ENCODE measurements at regions not wholly inside any gene's neighbourhood (a gene's known extent, or its start where the extent isn't known, plus 50 kb on each side); places are given as distances from the start of the nearest gene placed in this dataset.

DNA sequence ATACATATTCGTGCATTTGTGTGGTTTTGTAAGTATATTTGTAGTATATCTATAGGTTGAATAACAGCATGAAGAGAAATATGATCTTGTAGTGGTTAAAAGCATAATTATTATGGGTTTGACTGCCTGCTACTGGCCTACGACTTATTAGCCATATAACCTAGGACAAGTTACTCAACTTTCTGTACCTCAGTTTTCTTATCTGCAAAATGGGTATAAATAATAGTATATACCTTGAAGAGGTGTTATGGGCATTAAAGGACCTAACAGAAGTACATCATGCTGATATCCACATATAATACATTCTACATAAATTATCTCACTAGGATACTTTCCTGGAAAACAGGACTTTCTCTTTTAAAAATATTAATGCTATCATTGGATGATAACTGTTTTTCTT lies 118.3 kb upstream of the ELL2 start:
- Histone ChIP-seq H3K27me3 (no peaks in the 10 kb centered on the region), H3K9me3 (no peaks in the 10 kb centered on the region), H3K36me3 (no peaks in the 10 kb centered on the region), H3K4me3 (no peak overlapping the region), H3K4me1 (no peaks in the 10 kb centered on the region), H3K27ac (no peak overlapping the region)
- TF ChIP-seq EP300 (IDR thresholded peaks at IDR 0.05) (no peak), POLR2A (IDR thresholded peaks at IDR 0.05) (no peak)
- TF ChIP-seq, protein P1, sequence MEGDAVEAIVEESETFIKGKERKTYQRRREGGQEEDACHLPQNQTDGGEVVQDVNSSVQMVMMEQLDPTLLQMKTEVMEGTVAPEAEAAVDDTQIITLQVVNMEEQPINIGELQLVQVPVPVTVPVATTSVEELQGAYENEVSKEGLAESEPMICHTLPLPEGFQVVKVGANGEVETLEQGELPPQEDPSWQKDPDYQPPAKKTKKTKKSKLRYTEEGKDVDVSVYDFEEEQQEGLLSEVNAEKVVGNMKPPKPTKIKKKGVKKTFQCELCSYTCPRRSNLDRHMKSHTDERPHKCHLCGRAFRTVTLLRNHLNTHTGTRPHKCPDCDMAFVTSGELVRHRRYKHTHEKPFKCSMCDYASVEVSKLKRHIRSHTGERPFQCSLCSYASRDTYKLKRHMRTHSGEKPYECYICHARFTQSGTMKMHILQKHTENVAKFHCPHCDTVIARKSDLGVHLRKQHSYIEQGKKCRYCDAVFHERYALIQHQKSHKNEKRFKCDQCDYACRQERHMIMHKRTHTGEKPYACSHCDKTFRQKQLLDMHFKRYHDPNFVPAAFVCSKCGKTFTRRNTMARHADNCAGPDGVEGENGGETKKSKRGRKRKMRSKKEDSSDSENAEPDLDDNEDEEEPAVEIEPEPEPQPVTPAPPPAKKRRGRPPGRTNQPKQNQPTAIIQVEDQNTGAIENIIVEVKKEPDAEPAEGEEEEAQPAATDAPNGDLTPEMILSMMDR (IDR thresholded peaks at IDR 0.05): no peak
- WGBS, 2 donors: 77 to 78% methylated on average over 2 of the region's 2 CpGs
- DNase-seq (ENCODE audit: low spot score in 2 of 2): no peak

DNA sequence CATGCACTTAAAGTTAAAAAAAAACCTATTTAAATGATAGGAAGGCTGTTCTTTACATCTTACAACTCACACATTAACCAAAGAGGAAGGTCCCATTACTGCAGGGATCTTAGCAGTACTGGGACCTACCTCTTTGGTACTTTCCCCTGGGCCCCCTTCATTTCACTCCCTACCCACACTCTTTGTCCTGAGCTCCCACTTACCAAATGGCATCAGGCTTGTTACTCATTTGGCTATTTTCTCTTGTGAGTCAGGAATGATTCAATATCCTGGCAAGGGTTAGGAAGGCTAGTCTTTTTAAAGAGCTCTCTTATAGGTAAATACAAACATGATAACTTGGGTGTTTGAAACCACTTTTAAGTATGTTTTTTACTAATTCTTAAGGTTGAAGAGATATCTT lies 117.4 kb upstream of the ELL2 start:
- no peaks in the 10 kb centered on the region for H3K27me3 ChIP-seq
- H3K4me1 ChIP-seq: no peaks in the 10 kb centered on the region
- H3K36me3 ChIP-seq: no peaks in the 10 kb centered on the region
- H3K27ac ChIP-seq: no peak overlapping the region
- no peak overlapping the region for H3K4me3 ChIP-seq
- TF ChIP-seq POLR2A (IDR thresholded peaks at IDR 0.05) (no peak), EP300 (IDR thresholded peaks at IDR 0.05) (no peak)
- TF ChIP-seq, protein P1 (IDR thresholded peaks at IDR 0.05): no peak
- H3K9me3 ChIP-seq: no peaks in the 10 kb centered on the region
- no peak for DNase-seq (ENCODE audit: low spot score in 2 of 2)

DNA sequence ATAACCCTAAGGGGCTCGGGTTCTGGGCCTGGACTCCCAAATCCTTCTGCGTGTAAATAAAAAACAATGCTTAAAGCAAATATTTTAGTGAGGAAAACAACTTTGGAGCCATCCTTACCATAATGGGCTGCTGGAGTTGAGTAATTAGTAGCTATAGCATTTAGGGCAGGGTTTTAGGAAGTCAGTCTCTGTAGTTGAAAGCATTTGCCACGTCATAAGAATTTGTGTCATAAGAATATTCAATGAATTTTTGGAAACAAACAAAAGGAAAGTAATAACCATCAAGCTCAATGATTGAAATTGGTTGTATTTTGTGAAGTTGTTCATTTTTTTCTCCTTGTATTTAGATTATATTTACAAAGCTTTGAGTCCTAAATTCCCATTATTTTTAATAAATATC lies 114.8 kb upstream of the ELL2 start:
- Histone ChIP-seq H3K36me3 (no peaks in the 10 kb centered on the region), H3K9me3 (no peaks in the 10 kb centered on the region), H3K27ac (no peak overlapping the region), H3K4me3 (no peak overlapping the region), H3K4me1 (no peaks in the 10 kb centered on the region), H3K27me3 (no peaks in the 10 kb centered on the region)
- 75 to 84% methylated on average over 3 of the region's 3 CpGs for WGBS, 2 donors
- no peak for DNase-seq (ENCODE audit: low spot score in 2 of 2)
- no peak for TF ChIP-seq POLR2A (IDR thresholded peaks at IDR 0.05)
- TF ChIP-seq, protein P1 (IDR thresholded peaks at IDR 0.05): no peak
- TF ChIP-seq EP300 (IDR thresholded peaks at IDR 0.05): no peak

DNA sequence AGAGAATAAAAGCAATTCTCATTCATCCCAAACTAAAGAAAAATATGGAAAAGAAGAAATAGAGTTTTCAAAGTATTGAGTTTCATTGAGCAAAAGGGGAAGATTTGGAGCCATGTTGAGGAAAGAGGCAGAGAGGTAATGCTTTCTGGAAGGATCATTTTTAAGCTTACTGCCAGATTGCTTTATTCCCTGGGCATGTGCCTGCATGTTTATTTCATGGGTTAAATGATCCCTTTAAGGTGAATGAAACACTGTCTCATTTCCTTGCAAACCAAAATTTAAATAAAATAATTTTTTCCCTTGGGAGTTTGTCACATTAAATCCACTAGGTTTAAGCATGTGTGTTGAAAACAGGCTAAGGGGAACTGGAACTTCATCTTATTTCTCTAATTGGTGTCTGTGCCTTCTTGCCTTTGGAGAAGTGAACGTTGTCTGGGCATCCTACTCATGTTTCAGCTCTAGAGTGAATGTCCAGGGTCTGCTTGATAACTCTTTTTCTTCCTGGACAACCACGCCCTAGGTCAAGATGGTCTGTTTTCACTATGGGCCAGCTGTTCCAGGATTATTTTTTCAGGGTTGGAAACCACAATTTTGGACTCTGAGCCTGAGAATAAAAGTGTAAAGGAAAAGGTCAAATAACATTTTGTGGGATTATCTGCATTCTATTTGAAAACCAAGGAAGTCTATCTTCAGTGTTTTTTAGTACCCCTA lies 114.1 kb upstream of the ELL2 start:
- H3K9me3 ChIP-seq: no peaks in the 10 kb centered on the region
- no peak for DNase-seq (ENCODE audit: low spot score in 2 of 2)
- no peak for TF ChIP-seq EP300 (IDR thresholded peaks at IDR 0.05)
- TF ChIP-seq, protein P1 (IDR thresholded peaks at IDR 0.05): no peak
- TF ChIP-seq POLR2A (IDR thresholded peaks at IDR 0.05): no peak
- no peak overlapping the region for H3K27ac ChIP-seq
- H3K4me1 ChIP-seq: no peaks in the 10 kb centered on the region
- WGBS, 2 donors: 47 to 51% methylated on average over 2 of the region's 2 CpGs
- no peak overlapping the region for H3K4me3 ChIP-seq
- H3K36me3 ChIP-seq: no peaks in the 10 kb centered on the region
- H3K27me3 ChIP-seq: no peaks in the 10 kb centered on the region

DNA sequence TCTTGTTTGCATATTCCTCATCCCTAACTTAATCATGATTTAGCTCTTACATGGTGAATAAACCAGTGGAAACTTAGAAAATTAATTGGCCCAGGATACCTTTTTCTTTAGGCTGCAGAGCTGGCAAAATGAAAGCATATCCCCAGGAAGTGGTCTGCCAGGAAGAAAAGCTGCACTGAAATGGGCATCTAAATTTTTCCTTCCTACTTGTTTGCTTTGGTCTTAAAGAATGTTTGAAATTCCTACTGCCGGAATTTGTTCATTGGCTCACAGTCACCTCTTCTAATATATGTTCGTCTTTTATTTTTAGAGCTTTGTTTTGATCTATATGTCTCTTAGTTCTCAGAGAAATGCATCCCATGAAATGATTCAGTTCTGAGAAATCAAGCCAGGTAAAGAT lies 113.2 kb upstream of the ELL2 start:
- no peak for DNase-seq (ENCODE audit: low spot score in 2 of 2)
- H3K9me3 ChIP-seq: no peaks in the 10 kb centered on the region
- no peak overlapping the region for H3K27ac ChIP-seq
- TF ChIP-seq EP300 (IDR thresholded peaks at IDR 0.05) (no peak), POLR2A (IDR thresholded peaks at IDR 0.05) (no peak)
- TF ChIP-seq, protein P1 (IDR thresholded peaks at IDR 0.05): no peak
- no peaks in the 10 kb centered on the region for H3K36me3 ChIP-seq
- H3K4me1 ChIP-seq: no peaks in the 10 kb centered on the region
- no peaks in the 10 kb centered on the region for H3K27me3 ChIP-seq
- H3K4me3 ChIP-seq: no peak overlapping the region
- 71 to 85% methylated on average over 2 of the region's 2 CpGs for WGBS, 2 donors

Data from tibial nerve (tissue), 4 donors.